Activated naive CD4-positive, alpha-beta T cell treated with anti-CD3 and anti-CD28 coated beads, Interleukin-2, amount 50 U/mL, for 24 hours (primary cell): ENCODE measurements at regions not wholly inside any gene's neighbourhood (a gene's known extent, or its start where the extent isn't known, plus 50 kb on each side); places are given as distances from the start of the nearest gene placed in this dataset.
"Not testable (repeated sequence)": the region's sequence is repeated elsewhere in the genome, so short reads cannot be mapped to it uniquely, and the experiment has no call there.

Experiments
- H3K27ac Mint-ChIP-seq: one replicate; pipeline ENCODE4 v1.8.0; 2021; ENCODE audit warnings: mild to moderate bottlenecking, mixed read lengths
- H3K27me3 Mint-ChIP-seq: one replicate; pipeline ENCODE4 v1.8.0; 2021; ENCODE audit warnings: mixed read lengths
- H3K36me3 Mint-ChIP-seq: one replicate; pipeline ENCODE4 v1.8.0; 2021; ENCODE audit warnings: mixed read lengths
- H3K4me1 Mint-ChIP-seq: one replicate; pipeline ENCODE4 v1.8.0; 2021; ENCODE audit warnings: mixed read lengths
- H3K4me3 Mint-ChIP-seq: one replicate; pipeline ENCODE4 v1.8.0; 2021; ENCODE audit warnings: mild to moderate bottlenecking, mixed read lengths
- H3K9me3 Mint-ChIP-seq: one replicate; pipeline ENCODE4 v1.8.0; 2021; ENCODE audit warnings: mixed read lengths

- H3K4me3 Mint-ChIP-seq = no peak overlapping the region
- no peaks in the 10 kb centered on the region for H3K4me1 Mint-ChIP-seq
- no peak overlapping the region for H3K27ac Mint-ChIP-seq
- H3K36me3 Mint-ChIP-seq = no peaks in the 10 kb centered on the region
- peaks cover 2% of the 10 kb centered on the region for H3K27me3 Mint-ChIP-seq
- no peaks in the 10 kb centered on the region for H3K9me3 Mint-ChIP-seq
These were observed 74.4 kb upstream of the PMEPA1 start for GRCh38 chr20:57783956-57784837.

GRCh38 chr20:57783196-57783595 is 73.4 kb upstream of the PMEPA1 start:
- H3K9me3 Mint-ChIP-seq = no peaks in the 10 kb centered on the region
- H3K4me3 Mint-ChIP-seq = no peak overlapping the region
- H3K36me3 Mint-ChIP-seq = no peaks in the 10 kb centered on the region
- peaks cover 4% of the 10 kb centered on the region for H3K27me3 Mint-ChIP-seq
- no peaks in the 10 kb centered on the region for H3K4me1 Mint-ChIP-seq
- H3K27ac Mint-ChIP-seq = no peak overlapping the region

- Mint-ChIP-seq H3K4me1 (no peaks in the 10 kb centered on the region), H3K27ac (no peak overlapping the region), H3K9me3 (no peaks in the 10 kb centered on the region), H3K36me3 (no peaks in the 10 kb centered on the region), H3K27me3 (peaks cover 4% of the 10 kb centered on the region), H3K4me3 (no peak overlapping the region)
These were observed 72.8 kb upstream of the PMEPA1 start for GRCh38 chr20:57782631-57783041.

- Mint-ChIP-seq H3K4me1 (no peaks in the 10 kb centered on the region), H3K9me3 (no peaks in the 10 kb centered on the region), H3K27ac (no peak overlapping the region), H3K36me3 (no peaks in the 10 kb centered on the region), H3K4me3 (no peak overlapping the region), H3K27me3 (peaks cover 4% of the 10 kb centered on the region)
These were observed 72.1 kb upstream of the PMEPA1 start for GRCh38 chr20:57781901-57782300.

GRCh38 chr20:57780906-57781305 is 71.1 kb upstream of the PMEPA1 start:
- Mint-ChIP-seq H3K27ac (no peak overlapping the region), H3K9me3 (no peaks in the 10 kb centered on the region), H3K27me3 (peaks cover 4% of the 10 kb centered on the region), H3K4me1 (no peaks in the 10 kb centered on the region), H3K36me3 (no peaks in the 10 kb centered on the region), H3K4me3 (no peak overlapping the region)

GRCh38 chr20:57780398-57780797 is 70.6 kb upstream of the PMEPA1 start:
- H3K36me3 Mint-ChIP-seq = no peaks in the 10 kb centered on the region
- H3K27ac Mint-ChIP-seq = no peak overlapping the region
- H3K4me3 Mint-ChIP-seq = no peak overlapping the region
- H3K27me3 Mint-ChIP-seq = peaks cover 4% of the 10 kb centered on the region
- no peaks in the 10 kb centered on the region for H3K9me3 Mint-ChIP-seq
- H3K4me1 Mint-ChIP-seq = no peaks in the 10 kb centered on the region

- H3K4me1 Mint-ChIP-seq = no peaks in the 10 kb centered on the region
- H3K9me3 Mint-ChIP-seq = no peaks in the 10 kb centered on the region
- H3K27me3 Mint-ChIP-seq = peaks cover 4% of the 10 kb centered on the region
- H3K4me3 Mint-ChIP-seq = no peak overlapping the region
- no peaks in the 10 kb centered on the region for H3K36me3 Mint-ChIP-seq
- no peak overlapping the region for H3K27ac Mint-ChIP-seq
These were observed 69.7 kb upstream of the PMEPA1 start for GRCh38 chr20:57779401-57780003.

GRCh38 chr20:57777911-57778310 is 68.1 kb upstream of the PMEPA1 start:
- Mint-ChIP-seq H3K27ac (no peak overlapping the region), H3K9me3 (no peaks in the 10 kb centered on the region), H3K4me3 (no peak overlapping the region), H3K4me1 (no peaks in the 10 kb centered on the region), H3K27me3 (peaks cover 4% of the 10 kb centered on the region), H3K36me3 (no peaks in the 10 kb centered on the region)

GRCh38 chr20:57774951-57775350 is 65.1 kb upstream of the PMEPA1 start:
- H3K4me1 Mint-ChIP-seq = no peaks in the 10 kb centered on the region
- H3K36me3 Mint-ChIP-seq = no peaks in the 10 kb centered on the region
- H3K4me3 Mint-ChIP-seq = no peak overlapping the region
- H3K9me3 Mint-ChIP-seq = no peaks in the 10 kb centered on the region
- peaks cover 5% of the 10 kb centered on the region for H3K27me3 Mint-ChIP-seq
- H3K27ac Mint-ChIP-seq = no peak overlapping the region

- Mint-ChIP-seq H3K27me3 (peaks cover 5% of the 10 kb centered on the region), H3K4me3 (no peak overlapping the region), H3K36me3 (no peaks in the 10 kb centered on the region), H3K4me1 (no peaks in the 10 kb centered on the region), H3K9me3 (no peaks in the 10 kb centered on the region), H3K27ac (no peak overlapping the region)
These were observed 64.5 kb upstream of the PMEPA1 start for GRCh38 chr20:57774111-57774880.

- H3K9me3 Mint-ChIP-seq = no peaks in the 10 kb centered on the region
- no peaks in the 10 kb centered on the region for H3K36me3 Mint-ChIP-seq
- no peaks in the 10 kb centered on the region for H3K4me1 Mint-ChIP-seq
- H3K27ac Mint-ChIP-seq = no peak overlapping the region
- H3K27me3 Mint-ChIP-seq = peaks cover 3% of the 10 kb centered on the region
- no peak overlapping the region for H3K4me3 Mint-ChIP-seq
These were observed 63.4 kb upstream of the PMEPA1 start for GRCh38 chr20:57773059-57773815.

GRCh38 chr20:57772349-57772964 is 62.6 kb upstream of the PMEPA1 start:
- Mint-ChIP-seq H3K4me1 (no peaks in the 10 kb centered on the region), H3K4me3 (no peak overlapping the region), H3K36me3 (no peaks in the 10 kb centered on the region), H3K27me3 (peaks cover 3% of the 10 kb centered on the region), H3K27ac (no peak overlapping the region), H3K9me3 (no peaks in the 10 kb centered on the region)

- Mint-ChIP-seq H3K36me3 (no peaks in the 10 kb centered on the region), H3K9me3 (no peaks in the 10 kb centered on the region), H3K4me3 (no peak overlapping the region), H3K27me3 (peaks cover 3% of the 10 kb centered on the region), H3K27ac (no peak overlapping the region), H3K4me1 (no peaks in the 10 kb centered on the region)
These were observed 61.3 kb upstream of the PMEPA1 start for GRCh38 chr20:57770852-57771720.

GRCh38 chr20:57770401-57770800 is 60.6 kb upstream of the PMEPA1 start:
- not testable (repeated sequence) for H3K4me3 Mint-ChIP-seq, H3K27ac Mint-ChIP-seq, H3K9me3 Mint-ChIP-seq, H3K4me1 Mint-ChIP-seq, H3K27me3 Mint-ChIP-seq, H3K36me3 Mint-ChIP-seq
